ENCODE measurements at regions not wholly inside any gene's neighbourhood (a gene's known extent, or its start where the extent isn't known, plus 50 kb on each side); places are given as distances from the start of the nearest gene placed in this dataset.

DNA sequence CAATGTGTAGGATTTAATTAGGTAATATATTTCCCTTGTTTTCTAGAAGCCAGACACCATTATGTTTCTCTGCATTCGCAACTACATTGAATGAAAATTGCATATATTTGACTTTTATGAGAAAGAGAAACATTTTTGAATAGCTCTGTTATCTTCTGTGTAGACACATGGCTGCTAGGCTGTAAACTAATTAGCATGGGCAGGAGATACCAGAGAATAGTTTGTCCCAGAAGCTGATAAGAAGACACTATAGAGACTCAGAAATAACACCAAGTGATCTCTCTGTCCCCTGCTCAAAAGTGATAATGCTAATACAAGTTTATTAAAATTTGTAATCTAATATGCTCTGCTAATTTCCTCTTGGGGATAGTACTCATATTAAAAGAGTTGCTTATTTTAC lies 198.0 kb upstream of the TUSC1 start:
- TF ChIP-seq, protein P1, sequence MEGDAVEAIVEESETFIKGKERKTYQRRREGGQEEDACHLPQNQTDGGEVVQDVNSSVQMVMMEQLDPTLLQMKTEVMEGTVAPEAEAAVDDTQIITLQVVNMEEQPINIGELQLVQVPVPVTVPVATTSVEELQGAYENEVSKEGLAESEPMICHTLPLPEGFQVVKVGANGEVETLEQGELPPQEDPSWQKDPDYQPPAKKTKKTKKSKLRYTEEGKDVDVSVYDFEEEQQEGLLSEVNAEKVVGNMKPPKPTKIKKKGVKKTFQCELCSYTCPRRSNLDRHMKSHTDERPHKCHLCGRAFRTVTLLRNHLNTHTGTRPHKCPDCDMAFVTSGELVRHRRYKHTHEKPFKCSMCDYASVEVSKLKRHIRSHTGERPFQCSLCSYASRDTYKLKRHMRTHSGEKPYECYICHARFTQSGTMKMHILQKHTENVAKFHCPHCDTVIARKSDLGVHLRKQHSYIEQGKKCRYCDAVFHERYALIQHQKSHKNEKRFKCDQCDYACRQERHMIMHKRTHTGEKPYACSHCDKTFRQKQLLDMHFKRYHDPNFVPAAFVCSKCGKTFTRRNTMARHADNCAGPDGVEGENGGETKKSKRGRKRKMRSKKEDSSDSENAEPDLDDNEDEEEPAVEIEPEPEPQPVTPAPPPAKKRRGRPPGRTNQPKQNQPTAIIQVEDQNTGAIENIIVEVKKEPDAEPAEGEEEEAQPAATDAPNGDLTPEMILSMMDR (IDR thresholded peaks at IDR 0.05) = no peak
- no peak for TF ChIP-seq POLR2A (IDR thresholded peaks at IDR 0.05)
